IPS DF 6.9 (cell line): ENCODE measurements at regions not wholly inside any gene's neighbourhood (a gene's known extent, or its start where the extent isn't known, plus 50 kb on each side); places are given as distances from the start of the nearest gene placed in this dataset.

Source experiments
- DNase-seq: peaks from one replicate; pipeline ENCODE4 v3.0.0-alpha.2; 2013; ENCODE audit warnings: low read depth, low spot score
- H3K27ac ChIP-seq: one replicate; pipeline ENCODE4 v1.5.1; 2013; ENCODE audit warnings: low read length, control low read depth
- H3K27me3 ChIP-seq: 2 replicates; pipeline ENCODE4 v1.6.1; 2013; ENCODE audit warnings: mild to moderate bottlenecking, low read length; ENCODE audit not compliant: control insufficient read depth, insufficient read depth
- H3K36me3 ChIP-seq: 2 replicates; pipeline ENCODE4 v1.6.1; 2013; ENCODE audit warnings: low read length; ENCODE audit not compliant: control insufficient read depth, insufficient read depth
- H3K4me1 ChIP-seq: 2 replicates; pipeline ENCODE4 v1.6.1; 2013; ENCODE audit warnings: low read length; ENCODE audit not compliant: control insufficient read depth, insufficient read depth
- H3K4me3 ChIP-seq: 2 replicates; pipeline ENCODE4 v1.5.1; 2013; ENCODE audit warnings: mild to moderate bottlenecking, low read length
- H3K9me3 ChIP-seq: 2 replicates; pipeline ENCODE4 v1.6.1; 2013; ENCODE audit warnings: low read length, inconsistent platforms; ENCODE audit not compliant: control insufficient read depth, insufficient read depth
- WGBS: extraction: QIAGEN DNeasy Blood & Tissue Kit; methylation state at CpG from one replicate; pipeline ENCODE4 v1.1.7; 2013; ENCODE audit warnings: mixed read lengths, missing lambda C conversion rate; ENCODE audit not compliant: insufficient read length, insufficient coverage; 5-methylcytosine and 5-hydroxymethylcytosine counted together

DNA sequence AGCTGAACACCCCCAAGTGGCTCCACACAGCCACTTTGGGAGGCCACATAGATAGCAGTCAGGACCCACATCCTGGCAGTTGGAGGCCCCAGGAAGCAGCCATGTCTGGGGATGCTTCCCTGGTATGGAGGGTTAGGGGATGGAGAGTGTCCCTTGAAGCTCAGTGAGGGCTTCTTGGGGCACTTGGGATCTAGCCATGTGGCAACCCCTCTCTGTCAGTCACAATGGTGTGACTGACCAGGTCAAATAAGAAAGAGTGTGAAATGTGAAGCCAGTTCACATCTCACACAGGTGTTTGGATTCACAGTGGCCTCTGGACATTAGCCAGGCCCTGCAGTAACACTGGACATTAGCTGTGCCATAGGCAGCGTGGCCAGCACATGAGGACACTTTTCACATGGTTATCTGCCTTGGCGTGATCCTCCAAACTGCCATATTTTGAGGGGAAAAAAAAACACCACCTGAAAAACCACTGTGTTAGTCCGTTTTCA, 53.9 kb upstream of the IL17B start:
- H3K27ac ChIP-seq: no peak overlapping the region
- peaks cover 2% of the 10 kb centered on the region; the same call in 1 of the 2 replicates for H3K4me1 ChIP-seq
- no peaks in the 10 kb centered on the region for H3K27me3 ChIP-seq
- no peak for DNase-seq
- WGBS: no CpG with 5 or more reads among the region's 3 CpGs
- H3K4me3 ChIP-seq: no peak overlapping the region
- no peaks in the 10 kb centered on the region for H3K9me3 ChIP-seq
- H3K36me3 ChIP-seq: no peaks in the 10 kb centered on the region

DNA sequence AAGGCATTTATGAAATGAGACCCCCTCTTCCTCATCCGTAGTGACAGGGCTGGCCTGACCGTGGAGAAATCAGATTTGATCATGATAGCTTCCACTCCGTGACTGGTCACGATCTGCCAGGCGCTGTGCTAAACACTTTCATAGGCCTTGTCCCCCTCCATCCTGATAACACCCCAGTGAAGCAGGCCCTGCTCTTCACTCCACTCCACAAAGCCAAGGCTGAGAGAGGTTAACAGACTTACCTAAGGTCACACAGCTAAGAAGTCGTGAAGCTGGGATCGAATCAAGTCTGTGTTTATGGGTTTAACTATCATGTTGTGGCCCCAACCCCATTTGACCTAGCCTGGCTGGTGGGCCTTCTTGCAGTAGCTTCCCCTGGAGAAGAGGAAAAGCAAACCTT, 53.3 kb upstream of the IL17B start:
- Histone ChIP-seq H3K36me3 (no peaks in the 10 kb centered on the region), H3K27ac (no peak overlapping the region), H3K4me3 (no peak overlapping the region), H3K27me3 (no peaks in the 10 kb centered on the region), H3K9me3 (no peaks in the 10 kb centered on the region), H3K4me1 (peaks cover 2% of the 10 kb centered on the region; the same call in 1 of the 2 replicates)
- no CpG with 5 or more reads among the region's 7 CpGs for WGBS
- no peak for DNase-seq

DNA sequence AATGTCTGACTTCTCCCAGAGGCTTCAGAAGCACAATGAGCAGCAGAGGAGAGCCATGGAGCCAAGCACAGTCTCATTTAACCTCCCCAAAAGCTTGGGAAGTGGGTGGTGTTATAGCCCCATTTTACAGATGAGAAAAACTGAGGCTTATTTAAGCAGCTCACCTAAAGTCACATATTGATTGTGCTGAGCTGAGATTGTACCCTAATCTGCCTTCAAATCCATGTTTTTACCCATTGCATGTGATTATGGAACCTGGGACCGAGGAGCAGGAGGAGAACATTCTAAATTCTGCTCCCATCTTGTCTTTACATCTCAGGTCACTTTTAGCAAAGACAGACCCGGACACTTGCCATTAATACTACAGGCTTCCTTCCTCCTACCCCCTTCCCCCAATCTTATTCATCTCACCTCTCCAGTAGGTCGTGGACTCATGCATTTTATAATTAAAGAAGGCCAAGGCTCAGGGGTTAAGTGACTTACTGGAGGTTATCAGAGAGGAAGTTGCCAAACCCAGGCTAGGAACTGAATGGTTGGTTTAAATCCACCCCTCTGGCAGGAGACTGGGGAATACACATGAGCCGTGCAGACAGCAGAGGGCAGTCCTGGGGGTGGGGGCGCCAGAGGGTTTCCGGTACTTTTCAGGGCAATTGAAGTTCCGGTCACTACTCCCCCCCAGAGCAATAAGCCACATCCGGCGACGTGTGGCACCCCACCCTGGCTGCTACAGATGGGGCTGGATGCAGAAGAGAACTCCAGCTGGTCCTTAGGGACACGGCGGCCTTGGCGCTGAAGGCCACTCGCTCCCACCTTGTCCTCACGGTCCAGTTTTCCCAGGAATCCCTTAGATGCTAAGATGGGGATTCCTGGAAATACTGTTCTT, 51.0 kb upstream of the IL17B start:
- no peak for DNase-seq
- Histone ChIP-seq H3K4me3 (no peak overlapping the region), H3K9me3 (no peaks in the 10 kb centered on the region), H3K27me3 (no peaks in the 10 kb centered on the region), H3K27ac (no peak overlapping the region), H3K4me1 (peaks cover 2% of the 10 kb centered on the region; the same call in 1 of the 2 replicates), H3K36me3 (no peaks in the 10 kb centered on the region)
- WGBS: no CpG with 5 or more reads among the region's 15 CpGs
